Activated CD4-positive, alpha-beta T cell treated with anti-CD3 and anti-CD28 coated beads, Interleukin-2, amount 50 U/mL, for 4 hours (primary cell): ENCODE measurements at regions not wholly inside any gene's neighbourhood (a gene's known extent, or its start where the extent isn't known, plus 50 kb on each side); places are given as distances from the start of the nearest gene placed in this dataset.
"Not testable (repeated sequence)": the region's sequence is repeated elsewhere in the genome, so short reads cannot be mapped to it uniquely, and the experiment has no call there.

Experiments
- DNase-seq, 2 experiments: peaks; one replicate each; pipeline ENCODE4 v3.0.0-alpha.2; 2020

GRCh38 chr3:95586754-95587153 is 1227.6 kb upstream of the EPHA6 start:
- DNase-seq: no peak

- DNase-seq: not testable (repeated sequence)
Observed at GRCh38 chr3:95587641-95588040, 1226.8 kb upstream of the EPHA6 start.

- no peak for DNase-seq
Observed at GRCh38 chr3:95588473-95588872, 1225.9 kb upstream of the EPHA6 start.

GRCh38 chr3:95595416-95596075 is 1218.8 kb upstream of the EPHA6 start:
- no peak for DNase-seq

- DNase-seq: no peak
Observed at GRCh38 chr3:95607926-95608325, 1206.5 kb upstream of the EPHA6 start.

- no peak for DNase-seq
Observed at GRCh38 chr3:95609411-95609810, 1205.0 kb upstream of the EPHA6 start.

- DNase-seq: no peak
Observed at GRCh38 chr3:95612611-95613010, 1201.8 kb upstream of the EPHA6 start.

- DNase-seq: no peak
Observed at GRCh38 chr3:95613993-95614392, 1200.4 kb upstream of the EPHA6 start.

GRCh38 chr3:95615592-95616310 is 1198.6 kb upstream of the EPHA6 start:
- DNase-seq: no peak

GRCh38 chr3:95626107-95626506 is 1188.3 kb upstream of the EPHA6 start:
- no peak for DNase-seq

- DNase-seq: no peak
Observed at GRCh38 chr3:95627293-95627692, 1187.1 kb upstream of the EPHA6 start.

- DNase-seq: no peak
Observed at GRCh38 chr3:95627697-95628096, 1186.7 kb upstream of the EPHA6 start.

GRCh38 chr3:95629802-95630201 is 1184.6 kb upstream of the EPHA6 start:
- no peak for DNase-seq

- no peak for DNase-seq
Observed at GRCh38 chr3:95645291-95645690, 1169.1 kb upstream of the EPHA6 start.

- no peak for DNase-seq
Observed at GRCh38 chr3:95654570-95655362, 1159.6 kb upstream of the EPHA6 start.

- no peak for DNase-seq
Observed at GRCh38 chr3:95655363-95655986, 1158.9 kb upstream of the EPHA6 start.

- DNase-seq: no peak
Observed at GRCh38 chr3:95670765-95671164, 1143.6 kb upstream of the EPHA6 start.

GRCh38 chr3:95673215-95673614 is 1141.2 kb upstream of the EPHA6 start:
- no peak for DNase-seq

GRCh38 chr3:95705786-95706418 is 1108.5 kb upstream of the EPHA6 start:
- DNase-seq: no peak

- DNase-seq: no peak
Observed at GRCh38 chr3:95707268-95707667, 1107.1 kb upstream of the EPHA6 start.

- no peak for DNase-seq
Observed at GRCh38 chr3:95710684-95711083, 1103.7 kb upstream of the EPHA6 start.

- no peak for DNase-seq
Observed at GRCh38 chr3:95711789-95712188, 1102.6 kb upstream of the EPHA6 start.

- no peak for DNase-seq
Observed at GRCh38 chr3:95715128-95715527, 1099.3 kb upstream of the EPHA6 start.
